Activated naive CD8-positive, alpha-beta T cell treated with anti-CD3 and anti-CD28 coated beads for 36 hours (primary cell): ENCODE measurements at regions not wholly inside any gene's neighbourhood (a gene's known extent, or its start where the extent isn't known, plus 50 kb on each side); places are given as distances from the start of the nearest gene placed in this dataset.
"Not testable (repeated sequence)": the region's sequence is repeated elsewhere in the genome, so short reads cannot be mapped to it uniquely, and the experiment has no call there.

ENCODE experiments used
- DNase-seq: peaks from one replicate; pipeline ENCODE4 v3.0.0; 2021
- H3K27ac Mint-ChIP-seq: one replicate; pipeline ENCODE4 v1.8.0; 2022; ENCODE audit warnings: mild to moderate bottlenecking, moderate library complexity, mixed read lengths
- H3K27me3 Mint-ChIP-seq: one replicate; pipeline ENCODE4 v1.8.0; 2022; ENCODE audit warnings: mild to moderate bottlenecking, mixed read lengths
- H3K36me3 Mint-ChIP-seq: one replicate; pipeline ENCODE4 v1.8.0; 2021; ENCODE audit warnings: mild to moderate bottlenecking, mixed read lengths
- H3K4me1 Mint-ChIP-seq: one replicate; pipeline ENCODE4 v1.8.0; 2021; ENCODE audit warnings: mixed read lengths
- H3K4me3 Mint-ChIP-seq: one replicate; pipeline ENCODE4 v1.8.0; 2022; ENCODE audit warnings: mild to moderate bottlenecking, moderate library complexity, mixed read lengths
- H3K9me3 Mint-ChIP-seq: one replicate; pipeline ENCODE4 v1.8.0; 2022; ENCODE audit warnings: mixed read lengths

GRCh38 chr1:21385022-21385421 lies 54.9 kb upstream of the NBPF3 start:
- Mint-ChIP-seq H3K4me1 (peaks cover 11% of the 10 kb centered on the region), H3K27ac (no peak overlapping the region), H3K4me3 (no peak overlapping the region), H3K36me3 (peaks cover 3% of the 10 kb centered on the region), H3K27me3 (peaks cover 30% of the 10 kb centered on the region), H3K9me3 (peaks cover 5% of the 10 kb centered on the region)
- no peak for DNase-seq

- no peak for DNase-seq
- H3K36me3 Mint-ChIP-seq: peaks cover 3% of the 10 kb centered on the region
- H3K9me3 Mint-ChIP-seq: peaks cover 5% of the 10 kb centered on the region
- H3K4me1 Mint-ChIP-seq: peaks cover 8% of the 10 kb centered on the region
- H3K27ac Mint-ChIP-seq: no peak overlapping the region
- peaks cover 27% of the 10 kb centered on the region for H3K27me3 Mint-ChIP-seq
- no peak overlapping the region for H3K4me3 Mint-ChIP-seq
These were observed 55.3 kb upstream of the NBPF3 start for GRCh38 chr1:21384620-21385019.

- Mint-ChIP-seq H3K36me3 (peaks cover 3% of the 10 kb centered on the region), H3K9me3 (peaks cover 5% of the 10 kb centered on the region), H3K27me3 (peaks cover 27% of the 10 kb centered on the region), H3K27ac (no peak overlapping the region), H3K4me3 (no peak overlapping the region), H3K4me1 (peaks cover 8% of the 10 kb centered on the region)
- no peak for DNase-seq
These were observed 56.0 kb upstream of the NBPF3 start for GRCh38 chr1:21383785-21384401.

- peaks cover 3% of the 10 kb centered on the region for H3K36me3 Mint-ChIP-seq
- DNase-seq: no peak
- no peak overlapping the region for H3K27ac Mint-ChIP-seq
- peaks cover 5% of the 10 kb centered on the region for H3K9me3 Mint-ChIP-seq
- no peak overlapping the region for H3K4me3 Mint-ChIP-seq
- H3K4me1 Mint-ChIP-seq: peaks cover 8% of the 10 kb centered on the region
- H3K27me3 Mint-ChIP-seq: peaks cover 25% of the 10 kb centered on the region
These were observed 58.6 kb upstream of the NBPF3 start for GRCh38 chr1:21381354-21381753.

- H3K27ac Mint-ChIP-seq, H3K9me3 Mint-ChIP-seq, H3K36me3 Mint-ChIP-seq, H3K4me1 Mint-ChIP-seq, H3K4me3 Mint-ChIP-seq, DNase-seq: not testable (repeated sequence)
- H3K27me3 Mint-ChIP-seq: peaks cover 23% of the 10 kb centered on the region
These were observed 59.8 kb upstream of the NBPF3 start for GRCh38 chr1:21380147-21380546.

- Mint-ChIP-seq H3K9me3 (peaks cover 5% of the 10 kb centered on the region), H3K27me3 (peaks cover 19% of the 10 kb centered on the region), H3K36me3 (peaks cover 3% of the 10 kb centered on the region), H3K27ac (no peak overlapping the region), H3K4me3 (no peak overlapping the region), H3K4me1 (peaks cover 8% of the 10 kb centered on the region)
- DNase-seq: no peak
These were observed 60.4 kb upstream of the NBPF3 start for GRCh38 chr1:21379571-21379970.

- peaks cover 6% of the 10 kb centered on the region for H3K4me1 Mint-ChIP-seq
- H3K27me3 Mint-ChIP-seq: peaks cover 15% of the 10 kb centered on the region
- peaks cover 5% of the 10 kb centered on the region for H3K9me3 Mint-ChIP-seq
- DNase-seq: no peak
- no peak overlapping the region for H3K4me3 Mint-ChIP-seq
- no peak overlapping the region for H3K27ac Mint-ChIP-seq
- H3K36me3 Mint-ChIP-seq: peaks cover 3% of the 10 kb centered on the region
These were observed 61.0 kb upstream of the NBPF3 start for GRCh38 chr1:21378705-21379494.

GRCh38 chr1:21372383-21372782 lies 67.6 kb upstream of the NBPF3 start:
- peaks cover 5% of the 10 kb centered on the region for H3K4me1 Mint-ChIP-seq
- H3K36me3 Mint-ChIP-seq: no peaks in the 10 kb centered on the region
- no peaks in the 10 kb centered on the region for H3K9me3 Mint-ChIP-seq
- DNase-seq: no peak
- H3K27me3 Mint-ChIP-seq: no peaks in the 10 kb centered on the region
- no peak overlapping the region for H3K27ac Mint-ChIP-seq
- no peak overlapping the region for H3K4me3 Mint-ChIP-seq

- Mint-ChIP-seq H3K4me3 (no peak overlapping the region), H3K27ac (no peak overlapping the region), H3K27me3 (no peaks in the 10 kb centered on the region), H3K36me3 (no peaks in the 10 kb centered on the region), H3K9me3 (no peaks in the 10 kb centered on the region), H3K4me1 (peaks cover 10% of the 10 kb centered on the region)
- DNase-seq: no peak
These were observed 70.0 kb upstream of the NBPF3 start for GRCh38 chr1:21369905-21370304.

GRCh38 chr1:21368515-21369289 lies 71.2 kb upstream of the NBPF3 start:
- no peaks in the 10 kb centered on the region for H3K9me3 Mint-ChIP-seq
- DNase-seq: peak; percentile 49
- peaks cover 14% of the 10 kb centered on the region for H3K4me1 Mint-ChIP-seq
- H3K36me3 Mint-ChIP-seq: no peaks in the 10 kb centered on the region
- no peaks in the 10 kb centered on the region for H3K27me3 Mint-ChIP-seq
- no peak overlapping the region for H3K4me3 Mint-ChIP-seq
- H3K27ac Mint-ChIP-seq: no peak overlapping the region

- DNase-seq, H3K27me3 Mint-ChIP-seq, H3K4me3 Mint-ChIP-seq, H3K9me3 Mint-ChIP-seq, H3K36me3 Mint-ChIP-seq, H3K27ac Mint-ChIP-seq: not testable (repeated sequence)
- H3K4me1 Mint-ChIP-seq: peaks cover 14% of the 10 kb centered on the region
These were observed 71.9 kb upstream of the NBPF3 start for GRCh38 chr1:21367973-21368514.

- Mint-ChIP-seq H3K36me3 (no peaks in the 10 kb centered on the region), H3K4me3 (no peak overlapping the region), H3K4me1 (peaks cover 14% of the 10 kb centered on the region), H3K27me3 (no peaks in the 10 kb centered on the region), H3K27ac (no peak overlapping the region), H3K9me3 (no peaks in the 10 kb centered on the region)
- no peak for DNase-seq
These were observed 73.6 kb upstream of the NBPF3 start for GRCh38 chr1:21366288-21366687.

GRCh38 chr1:21365036-21365435 lies 74.8 kb upstream of the ECE1 start:
- Mint-ChIP-seq H3K4me1 (peaks cover 14% of the 10 kb centered on the region), H3K9me3 (no peaks in the 10 kb centered on the region), H3K4me3 (no peak overlapping the region), H3K27me3 (no peaks in the 10 kb centered on the region), H3K27ac (no peak overlapping the region), H3K36me3 (no peaks in the 10 kb centered on the region)
- no peak for DNase-seq

- peaks cover 9% of the 10 kb centered on the region for H3K4me1 Mint-ChIP-seq
- no peak for DNase-seq
- H3K27ac Mint-ChIP-seq: no peak overlapping the region
- H3K9me3 Mint-ChIP-seq: no peaks in the 10 kb centered on the region
- no peak overlapping the region for H3K4me3 Mint-ChIP-seq
- H3K27me3 Mint-ChIP-seq: no peaks in the 10 kb centered on the region
- no peaks in the 10 kb centered on the region for H3K36me3 Mint-ChIP-seq
These were observed 71.8 kb upstream of the ECE1 start for GRCh38 chr1:21362096-21362495.

GRCh38 chr1:21361506-21361905 lies 71.2 kb upstream of the ECE1 start:
- Mint-ChIP-seq H3K4me3 (no peak overlapping the region), H3K9me3 (no peaks in the 10 kb centered on the region), H3K27ac (no peak overlapping the region), H3K36me3 (no peaks in the 10 kb centered on the region), H3K4me1 (peaks cover 9% of the 10 kb centered on the region), H3K27me3 (no peaks in the 10 kb centered on the region)
- DNase-seq: no peak
